Activated T-helper 17 cell treated with anti-CD3 and anti-CD28 coated beads, Interleukin-2, amount 50 U/mL, for 72 hours (primary cell): ENCODE measurements at regions not wholly inside any gene's neighbourhood (a gene's known extent, or its start where the extent isn't known, plus 50 kb on each side); places are given as distances from the start of the nearest gene placed in this dataset.

ENCODE experiments used
- ATAC-seq: fragments of 150-1000 bp; cut with Tn5 transposase; replicated peaks from 2 replicates; pipeline ENCODE4 v1.10.0; 2021; ENCODE audit warnings: mild to moderate bottlenecking, moderate library complexity
- H3K27ac Mint-ChIP-seq: one replicate; pipeline ENCODE4 v1.8.0; 2022; ENCODE audit warnings: mixed read lengths
- H3K27me3 Mint-ChIP-seq: one replicate; pipeline ENCODE4 v1.8.0; 2022; ENCODE audit warnings: mixed read lengths
- H3K36me3 Mint-ChIP-seq: one replicate; pipeline ENCODE4 v1.8.0; 2022; ENCODE audit warnings: low read depth, mild to moderate bottlenecking, mixed read lengths
- H3K4me1 Mint-ChIP-seq: one replicate; pipeline ENCODE4 v1.8.0; 2022; ENCODE audit warnings: mixed read lengths
- H3K4me3 Mint-ChIP-seq: one replicate; pipeline ENCODE4 v1.8.0; 2022; ENCODE audit warnings: mild to moderate bottlenecking, mixed read lengths
- H3K9me3 Mint-ChIP-seq: one replicate; pipeline ENCODE4 v1.8.0; 2022; ENCODE audit warnings: mixed read lengths

GRCh38 chr9:2934883-2935282 is 91.0 kb upstream of the PUM3 start:
- Mint-ChIP-seq H3K4me3 (no peak overlapping the region), H3K9me3 (no peaks in the 10 kb centered on the region), H3K4me1 (no peaks in the 10 kb centered on the region), H3K36me3 (no peaks in the 10 kb centered on the region), H3K27ac (no peak overlapping the region), H3K27me3 (peaks cover 9% of the 10 kb centered on the region)
- ATAC-seq = no peak

GRCh38 chr9:2934241-2934650 is 90.4 kb upstream of the PUM3 start:
- Mint-ChIP-seq H3K36me3 (no peaks in the 10 kb centered on the region), H3K9me3 (no peaks in the 10 kb centered on the region), H3K4me3 (no peak overlapping the region), H3K4me1 (no peaks in the 10 kb centered on the region), H3K27me3 (peaks cover 6% of the 10 kb centered on the region), H3K27ac (no peak overlapping the region)
- ATAC-seq = no peak

- Mint-ChIP-seq H3K36me3 (no peaks in the 10 kb centered on the region), H3K27ac (no peak overlapping the region), H3K4me3 (no peak overlapping the region), H3K27me3 (no peaks in the 10 kb centered on the region), H3K4me1 (no peaks in the 10 kb centered on the region), H3K9me3 (no peaks in the 10 kb centered on the region)
- no peak for ATAC-seq
Measured at GRCh38 chr9:2933165-2934095, 89.5 kb upstream of the PUM3 start.

- no peaks in the 10 kb centered on the region for H3K4me1 Mint-ChIP-seq
- ATAC-seq = no peak
- no peaks in the 10 kb centered on the region for H3K9me3 Mint-ChIP-seq
- H3K36me3 Mint-ChIP-seq = no peaks in the 10 kb centered on the region
- no peak overlapping the region for H3K27ac Mint-ChIP-seq
- no peak overlapping the region for H3K4me3 Mint-ChIP-seq
- H3K27me3 Mint-ChIP-seq = no peaks in the 10 kb centered on the region
Measured at GRCh38 chr9:2928411-2928810, 84.5 kb upstream of the PUM3 start.

GRCh38 chr9:2925016-2925415 is 81.1 kb upstream of the PUM3 start:
- H3K4me3 Mint-ChIP-seq = no peak overlapping the region
- H3K27me3 Mint-ChIP-seq = peaks cover 5% of the 10 kb centered on the region
- no peaks in the 10 kb centered on the region for H3K36me3 Mint-ChIP-seq
- ATAC-seq = no peak
- H3K4me1 Mint-ChIP-seq = no peaks in the 10 kb centered on the region
- H3K27ac Mint-ChIP-seq = no peak overlapping the region
- H3K9me3 Mint-ChIP-seq = no peaks in the 10 kb centered on the region

GRCh38 chr9:2924380-2924768 is 80.5 kb upstream of the PUM3 start:
- no peaks in the 10 kb centered on the region for H3K36me3 Mint-ChIP-seq
- no peak for ATAC-seq
- H3K4me1 Mint-ChIP-seq = no peaks in the 10 kb centered on the region
- H3K9me3 Mint-ChIP-seq = no peaks in the 10 kb centered on the region
- no peak overlapping the region for H3K4me3 Mint-ChIP-seq
- no peak overlapping the region for H3K27ac Mint-ChIP-seq
- H3K27me3 Mint-ChIP-seq = peaks cover 5% of the 10 kb centered on the region

- H3K27ac Mint-ChIP-seq = no peak overlapping the region
- H3K4me1 Mint-ChIP-seq = no peaks in the 10 kb centered on the region
- ATAC-seq = no peak
- peaks cover 5% of the 10 kb centered on the region for H3K27me3 Mint-ChIP-seq
- H3K9me3 Mint-ChIP-seq = no peaks in the 10 kb centered on the region
- H3K4me3 Mint-ChIP-seq = no peak overlapping the region
- H3K36me3 Mint-ChIP-seq = no peaks in the 10 kb centered on the region
Measured at GRCh38 chr9:2923766-2924379, 80.0 kb upstream of the PUM3 start.

GRCh38 chr9:2919347-2919746 is 75.5 kb upstream of the PUM3 start:
- ATAC-seq = no peak
- Mint-ChIP-seq H3K4me3 (no peak overlapping the region), H3K36me3 (no peaks in the 10 kb centered on the region), H3K27me3 (peaks cover 5% of the 10 kb centered on the region), H3K9me3 (no peaks in the 10 kb centered on the region), H3K27ac (no peak overlapping the region), H3K4me1 (no peaks in the 10 kb centered on the region)

- H3K4me1 Mint-ChIP-seq = no peaks in the 10 kb centered on the region
- no peak overlapping the region for H3K27ac Mint-ChIP-seq
- no peak overlapping the region for H3K4me3 Mint-ChIP-seq
- H3K36me3 Mint-ChIP-seq = no peaks in the 10 kb centered on the region
- no peak for ATAC-seq
- H3K27me3 Mint-ChIP-seq = no peaks in the 10 kb centered on the region
- no peaks in the 10 kb centered on the region for H3K9me3 Mint-ChIP-seq
Measured at GRCh38 chr9:2916382-2916985, 72.6 kb upstream of the PUM3 start.

GRCh38 chr9:2913026-2913425 is 69.1 kb upstream of the PUM3 start:
- Mint-ChIP-seq H3K4me1 (no peaks in the 10 kb centered on the region), H3K27me3 (no peaks in the 10 kb centered on the region), H3K27ac (no peak overlapping the region), H3K36me3 (no peaks in the 10 kb centered on the region), H3K4me3 (no peak overlapping the region), H3K9me3 (no peaks in the 10 kb centered on the region)
- ATAC-seq = no peak

GRCh38 chr9:2907411-2907810 is 63.5 kb upstream of the PUM3 start:
- ATAC-seq = no peak

GRCh38 chr9:2904242-2904930 is 60.5 kb upstream of the PUM3 start:
- no peak for ATAC-seq
- Mint-ChIP-seq H3K4me1 (no peaks in the 10 kb centered on the region), H3K27ac (no peak overlapping the region), H3K36me3 (no peaks in the 10 kb centered on the region), H3K4me3 (no peak overlapping the region), H3K9me3 (peaks cover 3% of the 10 kb centered on the region), H3K27me3 (peaks cover 4% of the 10 kb centered on the region)

More at GRCh38 chr9:2907411-2907810, 63.5 kb upstream of the PUM3 start:
- Mint-ChIP-seq H3K4me3 (no peak overlapping the region), H3K27ac (no peak overlapping the region), H3K36me3 (no peaks in the 10 kb centered on the region), H3K9me3 (no peaks in the 10 kb centered on the region), H3K4me1 (no peaks in the 10 kb centered on the region), H3K27me3 (peaks cover 4% of the 10 kb centered on the region)
